Endothelial cell (in vitro differentiated cells): ENCODE measurements at regions not wholly inside any gene's neighbourhood (a gene's known extent, or its start where the extent isn't known, plus 50 kb on each side); places are given as distances from the start of the nearest gene placed in this dataset.

Source experiments
- DNase-seq: peaks from one replicate; pipeline ENCODE4 v3.0.0; 2021; ENCODE audit warnings: low spot score
- H3K27ac Mint-ChIP-seq: one replicate; pipeline ENCODE4 v1.8.0; 2021; ENCODE audit warnings: mixed read lengths, inconsistent platforms; ENCODE audit not compliant: unreplicated experiment
- H3K27me3 Mint-ChIP-seq: one replicate; pipeline ENCODE4 v1.8.0; 2021; ENCODE audit warnings: mild to moderate bottlenecking, moderate library complexity, mixed read lengths, inconsistent platforms; ENCODE audit not compliant: unreplicated experiment
- H3K36me3 Mint-ChIP-seq: one replicate; pipeline ENCODE4 v1.8.0; 2021; ENCODE audit warnings: mild to moderate bottlenecking, low read depth, mixed read lengths, inconsistent platforms; ENCODE audit not compliant: unreplicated experiment
- H3K4me1 Mint-ChIP-seq: one replicate; pipeline ENCODE4 v1.8.0; 2021; ENCODE audit warnings: mild to moderate bottlenecking, mixed read lengths, inconsistent platforms; ENCODE audit not compliant: unreplicated experiment
- H3K4me3 Mint-ChIP-seq: one replicate; pipeline ENCODE4 v1.8.0; 2021; ENCODE audit warnings: mild to moderate bottlenecking, mixed read lengths, inconsistent platforms; ENCODE audit not compliant: unreplicated experiment
- H3K9me3 Mint-ChIP-seq: one replicate; pipeline ENCODE4 v1.8.0; 2021; ENCODE audit warnings: mixed read lengths, inconsistent platforms; ENCODE audit not compliant: unreplicated experiment
- TF ChIP-seq, protein P1 (sequence below): fragments of 200-600 bp; sonication (generic); IDR thresholded peaks from one replicate; pipeline ENCODE4 v1.5.0; 2021; ENCODE audit warnings: antibody characterized with exemption; ENCODE audit not compliant: unreplicated experiment

DNA sequence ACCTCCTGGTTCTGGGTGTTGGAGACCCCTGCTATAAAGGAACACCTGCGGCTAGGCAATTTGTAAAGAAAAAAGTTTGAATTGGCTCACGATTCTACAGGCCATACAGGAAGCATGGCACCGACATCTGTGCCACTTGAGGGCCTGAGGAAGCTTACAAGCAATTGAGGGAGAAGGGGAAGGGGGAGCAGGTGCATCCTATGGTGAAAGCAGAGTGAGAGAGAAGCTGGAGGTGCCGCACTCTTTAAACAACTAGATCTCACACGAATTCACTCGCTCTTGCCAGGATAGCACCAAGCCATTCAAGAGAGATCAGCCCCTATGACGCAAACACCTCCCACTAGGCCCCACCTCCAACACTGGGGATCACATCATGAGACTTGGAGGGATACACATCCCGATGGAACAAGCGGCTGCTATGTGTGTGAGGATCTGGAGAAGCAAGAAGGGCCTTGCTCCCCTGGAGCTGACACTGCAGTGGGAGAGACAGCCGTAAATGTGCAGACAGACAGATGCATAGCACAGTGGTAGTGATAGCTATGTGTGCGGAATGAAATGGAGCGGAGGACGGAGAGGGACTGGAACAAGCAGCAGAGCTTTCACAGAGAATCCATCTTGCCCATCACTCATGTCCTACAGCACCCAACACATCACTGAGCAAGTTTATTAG is 60.7 kb upstream of the HELT start:
- Mint-ChIP-seq H3K9me3 (no peaks in the 10 kb centered on the region), H3K36me3 (no peaks in the 10 kb centered on the region), H3K27me3 (no peaks in the 10 kb centered on the region), H3K4me3 (no peak overlapping the region), H3K27ac (no peak overlapping the region), H3K4me1 (peaks cover 11% of the 10 kb centered on the region)
- TF ChIP-seq, protein P1, sequence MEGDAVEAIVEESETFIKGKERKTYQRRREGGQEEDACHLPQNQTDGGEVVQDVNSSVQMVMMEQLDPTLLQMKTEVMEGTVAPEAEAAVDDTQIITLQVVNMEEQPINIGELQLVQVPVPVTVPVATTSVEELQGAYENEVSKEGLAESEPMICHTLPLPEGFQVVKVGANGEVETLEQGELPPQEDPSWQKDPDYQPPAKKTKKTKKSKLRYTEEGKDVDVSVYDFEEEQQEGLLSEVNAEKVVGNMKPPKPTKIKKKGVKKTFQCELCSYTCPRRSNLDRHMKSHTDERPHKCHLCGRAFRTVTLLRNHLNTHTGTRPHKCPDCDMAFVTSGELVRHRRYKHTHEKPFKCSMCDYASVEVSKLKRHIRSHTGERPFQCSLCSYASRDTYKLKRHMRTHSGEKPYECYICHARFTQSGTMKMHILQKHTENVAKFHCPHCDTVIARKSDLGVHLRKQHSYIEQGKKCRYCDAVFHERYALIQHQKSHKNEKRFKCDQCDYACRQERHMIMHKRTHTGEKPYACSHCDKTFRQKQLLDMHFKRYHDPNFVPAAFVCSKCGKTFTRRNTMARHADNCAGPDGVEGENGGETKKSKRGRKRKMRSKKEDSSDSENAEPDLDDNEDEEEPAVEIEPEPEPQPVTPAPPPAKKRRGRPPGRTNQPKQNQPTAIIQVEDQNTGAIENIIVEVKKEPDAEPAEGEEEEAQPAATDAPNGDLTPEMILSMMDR, result no peak
- DNase-seq, result no peak

GRCh38 chr4:184958127-184958922 is 60.0 kb upstream of the HELT start:
- Mint-ChIP-seq H3K27me3 (no peaks in the 10 kb centered on the region), H3K27ac (no peak overlapping the region), H3K4me3 (no peak overlapping the region), H3K36me3 (no peaks in the 10 kb centered on the region), H3K4me1 (peaks cover 11% of the 10 kb centered on the region), H3K9me3 (no peaks in the 10 kb centered on the region)
- TF ChIP-seq, protein P1, result no peak
- no peak for DNase-seq

DNA sequence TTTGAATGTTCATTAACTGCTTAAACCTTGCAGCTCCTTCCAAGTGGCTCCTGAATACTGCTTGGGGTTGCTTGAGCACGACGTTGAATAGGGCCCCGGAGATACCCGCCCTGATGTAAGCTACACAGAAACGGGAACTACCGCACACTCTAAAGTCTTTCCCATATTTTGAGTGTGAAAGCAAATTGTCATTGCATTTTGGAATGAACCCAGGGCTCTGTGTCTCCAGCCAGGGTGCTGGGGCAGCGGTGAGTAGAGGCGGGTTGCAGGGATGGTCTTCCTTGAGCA is 59.4 kb upstream of the HELT start:
- TF ChIP-seq, protein P1, result no peak
- H3K27me3 Mint-ChIP-seq, result no peaks in the 10 kb centered on the region
- H3K27ac Mint-ChIP-seq, result no peak overlapping the region
- peaks cover 11% of the 10 kb centered on the region for H3K4me1 Mint-ChIP-seq
- H3K36me3 Mint-ChIP-seq, result no peaks in the 10 kb centered on the region
- H3K9me3 Mint-ChIP-seq, result no peaks in the 10 kb centered on the region
- DNase-seq, result no peak
- H3K4me3 Mint-ChIP-seq, result no peak overlapping the region

DNA sequence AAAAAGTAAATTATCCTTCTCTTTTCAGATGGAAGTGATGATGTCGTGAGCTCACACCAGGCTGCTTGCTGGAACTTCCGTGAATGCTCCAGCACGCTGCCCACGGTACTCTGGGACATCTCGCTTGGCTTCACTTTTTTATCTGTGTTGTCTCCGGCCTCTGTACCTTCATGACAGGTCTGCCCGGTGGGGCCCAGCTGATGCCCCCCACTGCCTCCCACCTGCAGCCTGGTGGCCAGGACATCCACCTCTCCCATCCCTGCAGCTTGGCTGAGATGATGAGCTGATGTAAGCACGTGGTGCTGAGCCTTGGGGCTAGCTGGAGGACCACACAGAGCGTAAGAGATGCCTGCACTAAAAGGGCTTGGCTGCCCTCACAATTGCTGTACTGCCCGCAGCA is 59.0 kb upstream of the HELT start:
- Mint-ChIP-seq H3K9me3 (no peaks in the 10 kb centered on the region), H3K4me1 (peaks cover 9% of the 10 kb centered on the region), H3K4me3 (no peak overlapping the region), H3K36me3 (no peaks in the 10 kb centered on the region), H3K27me3 (no peaks in the 10 kb centered on the region), H3K27ac (no peak overlapping the region)
- TF ChIP-seq, protein P1, result no peak
- DNase-seq, result no peak

- TF ChIP-seq, protein P1, result no peak
- DNase-seq, result no peak
These were observed 58.5 kb upstream of the HELT start for GRCh38 chr4:184959786-184960185.

More at GRCh38 chr4:184959786-184960185, 58.5 kb upstream of the HELT start:
- H3K9me3 Mint-ChIP-seq, result peaks cover under 1% of the 10 kb centered on the region
- peaks cover 2% of the 10 kb centered on the region for H3K27me3 Mint-ChIP-seq
- no peak overlapping the region for H3K27ac Mint-ChIP-seq
- peaks cover 2% of the 10 kb centered on the region for H3K36me3 Mint-ChIP-seq
- H3K4me3 Mint-ChIP-seq, result no peak overlapping the region
- H3K4me1 Mint-ChIP-seq, result peaks cover 7% of the 10 kb centered on the region
